ENCODE measurements at regions not wholly inside any gene's neighbourhood (a gene's known extent, or its start where the extent isn't known, plus 50 kb on each side); places are given as distances from the start of the nearest gene placed in this dataset.

DNA sequence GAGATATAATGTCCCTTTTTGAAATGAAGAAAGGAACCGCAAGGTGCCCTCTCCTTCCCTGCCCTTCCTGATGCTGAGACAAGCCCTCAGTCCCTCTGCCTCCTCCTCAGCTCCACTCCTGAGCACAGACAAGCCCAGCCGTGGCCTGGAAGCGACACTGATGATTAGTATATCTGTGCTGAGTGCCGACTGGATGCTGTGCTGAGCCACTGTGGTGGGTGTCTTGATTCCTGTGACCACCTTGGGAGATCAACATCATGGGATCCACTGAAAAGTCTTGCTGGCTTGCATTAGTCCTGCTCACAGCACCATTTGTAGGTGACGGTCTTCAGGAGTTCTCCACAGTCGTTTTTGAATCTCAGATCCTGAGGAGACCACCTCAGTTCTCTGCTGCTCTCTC, 59.5 kb upstream of the HGFAC start:
- no peak for DNase-seq
- H3K36me3 ChIP-seq: peaks cover 9% of the 10 kb centered on the region; the same call in 1 of the 2 replicates
- H3K27me3 ChIP-seq: no peaks in the 10 kb centered on the region
- H3K4me3 ChIP-seq: no peak overlapping the region
- no peaks in the 10 kb centered on the region for H3K4me1 ChIP-seq
- peaks cover 15% of the 10 kb centered on the region; the same call in 1 of the 2 replicates for H3K9me3 ChIP-seq (replicated peaks)
- H3K27ac ChIP-seq: no peak overlapping the region

DNA sequence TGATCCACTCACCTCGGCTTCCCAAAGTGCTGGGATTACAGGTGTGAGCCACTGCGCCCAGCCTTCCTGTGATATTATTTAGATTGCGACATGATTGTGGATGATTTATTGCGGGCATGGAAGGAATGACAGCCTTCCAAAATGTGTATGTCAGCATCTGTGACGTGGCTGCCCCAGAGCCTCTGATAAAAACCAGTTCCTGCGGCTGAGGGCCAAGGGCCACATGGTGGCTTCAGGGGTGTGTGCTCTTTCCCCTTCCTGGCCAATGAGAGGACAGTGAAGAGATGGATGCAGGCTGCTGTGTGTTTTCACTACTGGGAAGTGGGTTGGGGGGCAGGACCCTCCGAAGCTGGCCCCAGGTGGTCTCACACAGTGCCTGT, 57.4 kb upstream of the HGFAC start:
- H3K4me1 ChIP-seq: peaks cover 7% of the 10 kb centered on the region; the same call in 1 of the 2 replicates
- no peaks in the 10 kb centered on the region for H3K27me3 ChIP-seq
- H3K9me3 ChIP-seq (replicated peaks): peaks cover 12% of the 10 kb centered on the region; the same call in 1 of the 2 replicates
- H3K4me3 ChIP-seq: no peak overlapping the region
- DNase-seq: no peak
- H3K36me3 ChIP-seq: no peaks in the 10 kb centered on the region
- no peak overlapping the region for H3K27ac ChIP-seq

DNA sequence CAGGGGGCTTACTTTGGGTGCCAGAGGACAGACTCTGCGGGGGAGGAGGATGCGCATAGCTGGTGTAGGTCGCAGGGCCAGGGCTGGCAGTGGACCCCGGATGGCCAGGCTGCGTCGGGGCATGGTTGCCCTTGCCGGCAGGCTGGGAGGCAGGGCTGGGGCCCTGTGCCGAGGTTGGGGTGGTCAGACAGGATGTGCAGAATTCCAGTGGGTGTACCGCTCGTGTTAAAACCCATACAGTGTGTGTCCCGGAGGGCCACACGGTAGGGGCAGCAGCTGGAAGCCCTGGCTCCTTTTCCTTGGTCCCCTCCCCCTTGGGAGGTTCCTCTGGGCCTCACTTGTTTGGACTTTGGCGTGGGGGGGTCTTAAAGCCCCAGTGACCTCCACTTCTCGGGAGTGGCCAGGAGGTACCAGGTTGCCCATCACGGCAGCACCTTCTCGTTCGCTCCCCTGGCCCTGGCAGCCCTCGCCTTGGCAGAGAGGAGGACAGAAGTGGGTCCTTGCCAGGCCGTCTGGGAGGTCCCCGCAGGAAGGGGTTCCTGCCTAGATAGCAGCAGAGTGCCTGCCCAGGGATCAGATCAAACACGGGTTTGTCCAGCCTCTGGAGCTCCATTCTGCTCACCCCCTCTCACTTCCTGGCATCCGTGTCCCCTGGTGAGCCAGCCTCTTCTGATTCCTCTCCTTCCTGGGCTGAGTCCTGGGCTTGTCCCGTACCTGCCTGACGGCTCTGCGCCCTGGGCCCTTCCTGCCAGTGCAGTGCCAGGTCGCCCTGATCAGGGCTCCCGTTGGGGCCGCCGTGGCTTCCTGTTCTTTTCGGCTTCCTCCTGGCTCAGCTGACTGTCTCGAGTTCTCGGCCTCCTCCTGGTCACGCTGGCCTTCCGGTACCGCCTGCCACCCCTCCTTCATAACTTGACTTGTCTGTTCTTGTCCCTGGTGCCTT, 56.7 kb upstream of the HGFAC start:
- no peak overlapping the region for H3K4me3 ChIP-seq
- H3K36me3 ChIP-seq: no peaks in the 10 kb centered on the region
- H3K4me1 ChIP-seq: peaks cover 7% of the 10 kb centered on the region; the same call in 1 of the 2 replicates
- no peak for DNase-seq
- peaks cover 8% of the 10 kb centered on the region; the same call in 1 of the 2 replicates for H3K9me3 ChIP-seq (replicated peaks)
- no peak overlapping the region for H3K27ac ChIP-seq
- no peaks in the 10 kb centered on the region for H3K27me3 ChIP-seq

DNA sequence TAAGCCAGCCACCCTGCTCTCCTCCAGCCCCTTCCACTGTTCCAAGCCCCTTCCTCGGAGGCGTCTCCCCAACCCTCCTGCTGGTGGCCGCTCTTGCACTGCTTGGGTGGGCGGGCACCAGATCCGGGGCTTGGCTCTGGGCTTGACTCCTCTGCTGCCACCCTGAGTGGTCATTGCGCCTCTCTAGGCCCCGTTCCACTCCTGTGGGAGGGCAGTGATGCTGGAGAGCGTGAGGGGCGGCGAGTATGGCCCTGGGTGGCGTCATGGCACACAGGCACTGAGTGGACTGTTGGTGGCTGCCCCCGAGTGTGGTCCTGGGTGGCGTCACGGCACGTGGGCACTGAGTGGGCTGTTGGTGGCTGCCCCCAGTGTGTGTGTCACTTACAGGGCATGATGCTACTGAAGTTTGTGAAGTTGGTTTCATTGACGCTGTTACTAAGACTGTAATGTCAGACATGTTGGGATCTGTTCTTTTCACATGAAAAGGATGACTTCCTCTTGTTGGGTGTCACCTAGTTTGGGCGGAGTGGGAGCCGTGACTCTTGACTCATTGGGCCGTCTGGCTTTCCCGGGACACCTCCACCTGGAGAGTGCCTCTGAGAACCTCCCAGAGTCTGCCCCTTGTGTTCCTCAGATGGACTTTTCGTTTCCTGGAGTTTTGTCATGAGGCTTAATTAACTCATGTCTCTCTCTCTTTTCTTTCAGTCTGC, 55.9 kb upstream of the HGFAC start:
- no peaks in the 10 kb centered on the region for H3K27me3 ChIP-seq
- peaks cover 6% of the 10 kb centered on the region; the same call in 1 of the 2 replicates for H3K9me3 ChIP-seq (replicated peaks)
- DNase-seq: no peak
- peaks cover 7% of the 10 kb centered on the region; the same call in 1 of the 2 replicates for H3K4me1 ChIP-seq
- no peak overlapping the region for H3K27ac ChIP-seq
- H3K4me3 ChIP-seq: no peak overlapping the region
- H3K36me3 ChIP-seq: no peaks in the 10 kb centered on the region

DNA sequence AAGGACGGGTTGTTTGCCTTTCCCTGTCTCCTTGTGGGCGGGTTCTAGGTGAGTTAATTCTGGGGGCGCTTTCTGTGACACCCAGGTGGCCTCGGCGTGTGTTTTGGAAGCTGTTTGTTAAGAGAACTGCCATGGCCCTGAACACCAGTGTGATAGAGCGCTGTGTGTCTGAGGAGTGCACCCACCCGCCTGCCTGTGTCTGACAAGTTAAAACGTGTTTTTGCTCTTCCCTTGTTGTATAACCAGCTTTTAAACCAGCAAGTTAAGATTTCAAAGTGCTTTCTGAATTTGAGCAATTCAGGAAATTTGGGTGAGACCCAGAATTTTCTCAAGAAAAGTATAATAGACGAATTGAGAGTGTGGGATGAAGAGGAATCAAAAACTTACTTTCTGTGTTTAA, 55.2 kb upstream of the HGFAC start:
- H3K27ac ChIP-seq: no peak overlapping the region
- H3K27me3 ChIP-seq: no peaks in the 10 kb centered on the region
- DNase-seq: no peak
- H3K9me3 ChIP-seq (replicated peaks): no peaks in the 10 kb centered on the region
- H3K36me3 ChIP-seq: no peaks in the 10 kb centered on the region
- peaks cover 11% of the 10 kb centered on the region; the same call in 1 of the 2 replicates for H3K4me1 ChIP-seq
- H3K4me3 ChIP-seq: no peak overlapping the region

DNA sequence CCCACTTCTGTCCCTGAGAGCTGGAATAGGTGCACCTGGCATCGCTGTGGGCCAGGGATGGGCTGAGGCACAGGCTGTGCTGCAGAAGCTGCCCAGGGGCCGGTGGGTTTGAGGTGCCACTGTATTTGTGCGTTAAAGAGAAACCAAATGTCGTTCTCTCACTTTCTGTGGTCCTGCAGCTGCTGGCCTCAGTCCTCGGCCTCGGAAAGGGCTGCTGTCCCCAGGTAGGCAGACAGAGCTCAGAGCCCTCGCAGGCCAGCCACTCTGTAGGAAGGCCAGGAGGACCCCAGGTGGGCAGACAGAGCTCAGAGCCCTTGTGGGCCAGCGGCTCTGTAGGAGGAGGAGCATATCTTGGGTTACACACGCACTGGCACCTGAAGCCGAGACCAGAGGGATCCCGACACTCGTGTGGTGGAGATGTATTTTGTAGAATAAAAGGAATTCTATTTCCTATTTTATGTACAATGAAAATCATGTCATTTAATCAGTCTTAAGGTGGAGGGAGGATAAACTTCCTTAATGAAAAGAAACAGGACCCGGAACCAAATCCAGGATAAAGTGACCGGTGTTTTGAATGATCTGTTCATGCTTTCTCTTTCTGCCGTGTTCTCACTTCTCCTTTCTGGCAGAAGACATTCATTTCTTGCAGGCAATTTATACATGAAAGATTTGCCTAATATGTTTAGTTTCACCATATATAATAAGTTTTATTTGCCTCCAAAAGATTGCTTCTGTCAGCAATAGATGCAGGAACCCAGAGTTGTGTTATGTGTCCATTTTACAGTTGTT, 54.4 kb upstream of the HGFAC start:
- peaks cover 11% of the 10 kb centered on the region; the same call in 1 of the 2 replicates for H3K4me1 ChIP-seq
- H3K27me3 ChIP-seq: no peaks in the 10 kb centered on the region
- peak overlapping the region; percentile 32; the same call in 1 of the 2 replicates for H3K4me3 ChIP-seq
- H3K36me3 ChIP-seq: no peaks in the 10 kb centered on the region
- H3K9me3 ChIP-seq (replicated peaks): no peaks in the 10 kb centered on the region
- no peak overlapping the region for H3K27ac ChIP-seq
- DNase-seq: no peak

DNA sequence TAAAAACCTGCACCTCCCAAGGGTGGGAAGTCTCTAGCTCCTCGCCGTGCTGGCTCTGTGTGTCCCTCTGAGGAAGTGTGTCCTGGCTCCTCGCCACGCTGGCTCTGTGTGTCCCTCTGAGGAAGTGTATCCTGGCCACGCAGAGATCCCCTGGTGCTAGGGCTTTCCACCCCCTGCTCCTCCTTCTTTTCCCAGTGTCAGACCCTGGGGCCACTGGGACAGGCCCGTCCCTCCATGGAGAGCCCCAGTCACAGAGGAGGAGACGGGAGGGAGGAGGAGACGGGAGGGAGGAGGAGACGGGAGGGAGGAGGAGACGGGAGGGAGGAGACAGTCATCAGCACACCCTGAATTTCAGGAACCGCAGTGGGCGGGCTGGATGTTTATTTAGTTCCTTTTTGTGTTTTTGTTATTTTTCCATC, 53.8 kb upstream of the HGFAC start:
- Histone ChIP-seq H3K4me1 (peaks cover 13% of the 10 kb centered on the region; the same call in 1 of the 2 replicates), H3K9me3 (replicated peaks) (no peaks in the 10 kb centered on the region), H3K4me3 (peak overlapping the region; percentile 32), H3K27ac (no peak overlapping the region), H3K27me3 (no peaks in the 10 kb centered on the region), H3K36me3 (no peaks in the 10 kb centered on the region)
- peak; percentile 72 to 77 for DNase-seq

DNA sequence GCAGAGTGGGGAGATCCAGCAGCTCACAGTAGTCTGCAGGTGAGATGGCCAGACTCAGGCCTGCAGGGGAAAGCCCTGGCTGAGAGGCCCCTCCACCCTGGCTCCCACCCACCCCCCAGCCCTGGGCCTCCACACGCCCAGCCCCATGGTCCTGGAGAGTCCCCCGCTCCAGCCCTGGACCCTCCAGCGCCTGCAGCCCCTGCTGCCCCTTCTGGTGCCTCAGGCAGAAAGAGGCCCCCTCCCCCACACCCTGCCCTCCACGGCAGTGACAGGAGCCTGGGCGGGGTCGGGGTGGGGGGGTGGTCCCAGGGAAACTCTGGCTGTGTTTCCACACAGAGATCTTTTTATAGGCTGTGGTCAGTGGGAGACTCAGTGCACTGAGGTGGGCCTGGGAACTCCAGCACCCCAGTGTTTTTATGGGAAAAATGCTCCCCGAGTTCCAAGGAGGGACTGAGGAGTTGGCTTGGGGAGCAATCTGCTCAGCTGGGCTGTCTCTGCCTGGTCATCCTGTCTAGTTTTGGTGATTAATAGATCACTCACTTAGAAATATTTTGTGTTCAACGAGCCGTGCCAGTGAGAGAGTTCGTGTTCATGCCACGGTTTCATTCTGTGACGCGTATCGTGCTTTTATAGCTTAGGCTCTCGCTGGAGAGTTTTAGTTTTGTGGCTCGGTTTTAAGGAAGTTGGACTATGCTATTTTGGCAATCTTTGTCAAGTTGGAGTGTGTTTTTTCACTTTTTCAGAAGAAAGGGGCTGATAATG, 53.1 kb upstream of the HGFAC start:
- Histone ChIP-seq H3K4me3 (peak overlapping the region; percentile 34), H3K27ac (no peak overlapping the region), H3K9me3 (replicated peaks) (no peaks in the 10 kb centered on the region), H3K27me3 (no peaks in the 10 kb centered on the region), H3K36me3 (no peaks in the 10 kb centered on the region), H3K4me1 (peaks cover 13% of the 10 kb centered on the region; the same call in 1 of the 2 replicates)
- DNase-seq: peak in 1 of 2 experiments; percentile 36

DNA sequence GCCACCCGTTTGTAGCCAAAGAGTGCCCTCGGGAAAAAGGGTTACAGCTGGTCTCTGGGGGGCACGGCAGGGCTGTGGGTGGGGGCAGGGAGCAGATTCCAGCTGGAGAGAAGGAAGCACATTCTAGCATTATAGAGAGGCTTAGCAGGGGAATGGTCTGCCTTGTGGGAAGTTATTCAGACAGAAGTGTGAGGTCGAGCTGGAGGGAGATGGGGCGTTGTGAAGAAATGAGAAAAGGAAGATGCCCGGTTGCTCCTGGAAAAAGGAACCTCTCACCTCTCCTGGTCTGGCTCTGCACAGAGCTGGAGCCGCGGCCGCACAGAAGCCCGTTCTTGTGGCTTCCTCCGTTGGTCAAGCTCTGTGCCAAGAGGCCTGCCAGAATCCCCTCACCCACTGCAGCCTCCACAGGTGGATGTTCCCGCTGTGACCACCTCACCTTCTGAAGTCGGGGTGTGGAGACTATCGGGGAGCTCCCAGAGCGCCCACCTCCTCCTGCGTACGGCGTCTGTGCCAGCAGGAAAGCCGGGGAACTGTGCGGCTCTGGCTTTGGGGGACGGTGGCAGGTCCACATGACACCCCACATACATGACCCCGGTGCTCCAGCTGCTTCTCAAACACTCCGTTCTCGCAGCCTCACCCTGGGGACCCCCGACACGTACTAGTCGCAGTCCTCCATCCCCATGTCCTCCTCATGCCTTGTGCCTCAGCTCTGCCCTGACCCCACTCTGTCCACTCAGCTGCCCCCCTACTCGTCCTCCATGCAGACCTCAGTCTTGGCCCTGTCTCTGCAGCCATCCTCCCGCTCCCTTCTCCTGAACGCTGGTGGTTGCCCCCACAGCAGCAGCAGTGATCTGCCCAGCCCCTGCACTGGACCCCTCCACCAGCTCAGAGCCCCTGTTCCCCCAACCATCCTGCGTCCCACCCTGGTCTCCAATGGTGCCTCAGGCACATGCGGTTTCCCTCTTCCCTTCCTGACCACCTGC, 52.2 kb upstream of the HGFAC start:
- no peak for DNase-seq
- no peaks in the 10 kb centered on the region for H3K27me3 ChIP-seq
- peak overlapping the region; percentile 34 for H3K4me3 ChIP-seq
- peaks cover 13% of the 10 kb centered on the region; the same call in 1 of the 2 replicates for H3K4me1 ChIP-seq
- no peaks in the 10 kb centered on the region for H3K9me3 ChIP-seq (replicated peaks)
- no peaks in the 10 kb centered on the region for H3K36me3 ChIP-seq
- no peak overlapping the region for H3K27ac ChIP-seq

DNA sequence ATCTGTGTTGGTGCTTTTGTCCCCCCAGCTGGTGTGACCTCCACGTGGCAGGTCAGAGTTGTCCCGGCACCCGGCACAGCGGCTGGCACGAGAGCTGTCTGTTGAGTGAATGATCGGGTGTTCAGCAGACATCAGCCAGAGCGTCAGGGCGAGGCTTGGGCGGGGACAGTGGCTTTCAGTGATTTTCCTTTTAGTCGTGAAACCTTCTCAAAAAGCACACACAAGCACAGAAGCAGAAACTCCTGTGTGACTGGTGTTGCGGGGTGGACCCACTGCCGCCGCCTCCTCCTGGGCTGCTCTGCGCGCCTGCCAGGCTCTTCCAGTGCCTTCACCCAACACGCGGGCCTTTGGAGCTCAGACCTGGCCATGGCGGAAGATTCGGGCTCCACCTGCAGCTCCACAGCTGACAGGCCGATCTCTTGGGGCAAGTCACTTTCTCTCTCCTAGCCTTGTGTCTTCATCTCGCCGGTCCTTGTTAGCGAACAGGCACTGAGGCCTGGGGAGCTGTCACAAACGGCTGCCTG, 51.4 kb upstream of the HGFAC start:
- Histone ChIP-seq H3K9me3 (replicated peaks) (no peaks in the 10 kb centered on the region), H3K36me3 (no peaks in the 10 kb centered on the region; the same call in 1 of the 2 replicates), H3K27ac (no peak overlapping the region), H3K4me1 (peaks cover 13% of the 10 kb centered on the region; the same call in 1 of the 2 replicates), H3K4me3 (no peak overlapping the region), H3K27me3 (no peaks in the 10 kb centered on the region)
- no peak for DNase-seq

DNA sequence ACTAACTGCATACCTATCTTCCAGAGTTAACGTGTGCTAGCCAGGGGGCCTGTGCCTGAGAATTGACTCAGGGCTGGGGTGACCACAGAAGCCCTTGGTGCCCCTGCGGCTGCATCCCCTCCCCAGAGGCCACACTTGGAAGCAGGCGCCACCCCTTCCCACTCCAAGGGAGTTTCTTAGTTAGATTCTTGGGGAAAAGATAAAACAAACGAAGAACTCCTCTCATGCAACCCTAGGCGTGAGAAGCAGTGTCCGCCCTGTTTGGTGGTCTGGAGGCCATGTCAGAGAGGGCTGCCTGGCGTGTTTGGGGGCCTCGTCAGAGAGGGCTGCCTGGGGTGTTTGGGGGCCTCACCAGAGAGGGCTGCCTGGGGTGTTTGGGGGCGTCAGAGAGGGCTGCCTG, 50.3 kb upstream of the HGFAC start:
- peaks cover 3% of the 10 kb centered on the region; the same call in 1 of the 2 replicates for H3K36me3 ChIP-seq
- H3K9me3 ChIP-seq (replicated peaks): no peaks in the 10 kb centered on the region; the same call in 1 of the 2 replicates
- H3K4me3 ChIP-seq: no peak overlapping the region
- no peak overlapping the region for H3K27ac ChIP-seq
- DNase-seq: no peak
- peaks cover 13% of the 10 kb centered on the region; the same call in 1 of the 2 replicates for H3K4me1 ChIP-seq
- no peaks in the 10 kb centered on the region for H3K27me3 ChIP-seq
